GM18858 (cell line): ENCODE measurements at regions not wholly inside any gene's neighbourhood (a gene's known extent, or its start where the extent isn't known, plus 50 kb on each side); places are given as distances from the start of the nearest gene placed in this dataset.
"Not testable (repeated sequence)": the region's sequence is repeated elsewhere in the genome, so short reads cannot be mapped to it uniquely, and the experiment has no call there.

ENCODE experiments used
- ATAC-seq: cut with Tn5 transposase; IDR thresholded peaks from one replicate; pipeline ENCODE4 v1.9.1; 2021; ENCODE audit not compliant: unreplicated experiment

DNA sequence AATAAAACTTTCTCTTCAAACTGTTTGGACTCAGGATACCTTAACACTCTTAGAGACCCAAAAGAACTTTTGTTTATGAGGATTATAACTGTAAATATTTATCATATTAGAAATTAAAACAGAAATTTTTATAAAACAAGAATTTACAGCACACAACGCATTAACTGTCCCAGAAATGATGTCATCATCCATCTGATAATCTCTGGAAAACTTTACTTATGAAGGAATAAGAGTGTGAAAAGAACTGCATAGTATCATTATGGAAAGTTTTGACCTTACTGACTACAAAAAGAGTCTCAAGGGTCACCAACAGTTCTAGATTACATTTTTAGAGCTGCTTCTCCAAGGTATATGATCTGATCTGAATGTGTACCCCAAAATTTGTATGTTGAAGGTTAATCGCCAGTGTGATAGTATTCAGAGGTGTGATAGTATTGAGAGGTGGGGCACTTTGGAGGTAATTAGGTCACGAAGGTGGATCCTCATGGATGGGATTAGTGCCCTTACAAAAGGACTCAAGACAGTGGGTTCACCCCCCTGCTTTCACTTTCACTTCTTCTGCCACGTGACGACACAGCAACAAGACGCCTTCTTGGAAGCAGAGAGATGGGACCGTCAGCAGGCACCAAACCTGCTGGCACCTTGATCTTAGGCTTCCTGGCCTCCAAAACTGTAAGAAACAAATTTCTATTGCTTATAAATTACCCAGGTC lies 95.7 kb upstream of the NR5A2 start:
- ATAC-seq: no peak

DNA sequence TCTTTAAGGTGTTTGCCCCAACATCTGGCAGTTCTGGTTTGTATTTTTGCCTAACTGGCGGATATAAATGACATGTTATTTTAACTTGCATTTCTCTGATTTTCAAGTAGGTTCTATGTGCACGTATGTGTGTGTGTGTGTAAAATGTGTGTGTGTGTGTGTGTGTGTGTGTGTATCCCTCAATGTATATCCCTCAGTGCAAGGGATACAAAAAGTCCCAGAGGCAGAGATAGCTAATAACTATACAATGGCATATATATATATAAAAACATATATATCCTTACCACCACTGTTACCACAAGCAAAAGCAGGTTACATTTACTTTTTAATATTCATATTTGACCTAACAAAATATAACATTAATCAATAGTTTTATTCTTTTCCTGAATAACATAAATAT lies 95.0 kb upstream of the NR5A2 start:
- no peak for ATAC-seq

GRCh38 chr1:199936441-199936840 lies 91.1 kb upstream of the NR5A2 start:
- ATAC-seq: no peak

DNA sequence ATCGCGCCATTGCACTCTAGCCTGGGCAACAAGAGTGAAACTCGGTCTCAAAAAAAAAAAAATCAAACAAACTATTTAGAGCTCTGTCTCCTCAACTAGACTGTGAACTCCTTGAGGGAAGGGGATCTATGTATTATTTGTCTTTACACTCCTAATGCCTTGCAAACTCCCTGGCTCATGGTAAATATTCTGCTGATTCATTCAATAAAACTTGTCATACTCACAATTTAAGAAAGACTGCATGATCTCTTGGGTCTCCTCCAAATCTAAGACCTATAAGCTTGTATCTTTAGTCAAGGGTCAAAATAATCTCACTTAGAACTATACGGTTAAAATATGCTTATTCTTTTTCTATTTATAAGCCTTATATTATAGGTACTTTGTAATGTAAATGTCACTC lies 90.3 kb upstream of the NR5A2 start:
- no peak for ATAC-seq

DNA sequence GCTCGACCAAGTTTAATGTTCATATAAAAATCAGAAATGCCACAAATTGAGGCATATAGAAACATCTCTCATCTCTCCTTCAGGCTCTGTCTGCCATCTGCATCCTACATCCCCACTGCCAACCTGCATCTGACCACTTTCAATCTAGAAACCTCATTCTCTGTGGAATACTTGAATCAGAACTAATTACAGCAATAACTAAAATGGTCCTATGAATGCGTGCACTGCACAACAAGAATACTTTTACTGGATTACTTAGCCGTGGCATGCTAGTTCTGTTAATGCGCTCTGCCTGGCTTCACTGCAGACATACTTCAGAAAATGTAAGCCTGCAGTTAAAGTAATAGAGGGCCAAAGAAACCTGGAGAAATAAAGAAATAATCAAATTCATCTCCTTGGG lies 89.8 kb upstream of the NR5A2 start:
- ATAC-seq: no peak

DNA sequence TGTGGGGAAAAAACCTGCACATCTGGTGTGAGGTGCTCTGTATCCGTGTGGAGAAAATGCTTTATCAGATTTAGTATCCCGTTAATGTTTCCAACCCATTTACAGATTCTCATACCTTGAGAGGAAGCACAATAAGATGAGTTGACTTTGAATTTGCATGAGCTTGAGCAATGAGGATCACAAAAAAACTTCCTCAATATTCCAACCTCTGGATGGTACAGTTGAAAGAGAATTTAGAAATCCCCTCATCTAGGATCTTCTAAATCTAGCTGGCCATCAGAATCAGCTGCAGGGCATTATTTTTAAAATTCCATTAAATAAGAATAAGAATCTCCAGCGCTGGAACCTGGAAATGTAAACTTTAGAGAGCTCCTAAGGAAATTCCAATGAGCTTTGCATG lies 82.5 kb upstream of the NR5A2 start:
- ATAC-seq: no peak

GRCh38 chr1:199945591-199945990 lies 81.9 kb upstream of the NR5A2 start:
- ATAC-seq: no peak

DNA sequence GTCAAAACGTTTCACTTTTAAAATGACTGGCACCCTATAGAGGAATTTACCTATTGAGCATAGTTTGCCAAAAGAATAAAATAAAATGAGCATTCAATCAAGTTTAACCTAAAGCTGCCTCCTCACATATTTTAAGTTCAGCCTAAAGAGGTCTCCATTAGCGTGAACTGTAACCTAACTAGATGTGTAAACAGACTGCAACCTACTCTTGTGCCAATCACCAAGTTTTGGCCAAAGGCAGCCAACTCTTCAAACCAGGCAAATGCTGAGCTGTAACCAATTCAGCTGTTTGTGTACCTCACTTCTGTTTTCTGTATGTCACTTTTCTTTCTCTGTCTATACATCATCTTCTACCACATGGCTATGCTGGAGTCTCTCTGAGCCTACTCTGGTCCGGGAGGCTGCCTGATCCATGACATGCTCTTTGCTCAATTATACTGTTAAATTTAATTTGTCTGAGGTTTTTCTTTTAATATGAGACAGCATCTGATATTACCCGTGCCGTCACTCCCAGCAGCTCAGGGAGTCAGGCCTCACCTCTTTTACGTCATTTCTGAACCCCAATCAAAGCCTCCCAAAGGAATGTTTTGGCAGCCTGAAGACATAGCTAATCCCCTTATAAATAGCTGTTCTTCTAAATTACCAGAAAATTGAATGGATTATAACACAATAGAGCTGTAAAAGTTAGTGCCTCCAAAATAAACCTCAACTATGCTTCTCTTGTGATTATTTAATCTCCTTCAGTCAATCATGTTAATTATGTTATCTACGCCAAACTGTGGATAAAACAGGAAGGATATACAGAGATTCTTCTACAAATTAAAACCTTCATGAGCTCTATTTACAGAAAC lies 81.0 kb upstream of the NR5A2 start:
- ATAC-seq: no peak

GRCh38 chr1:199948587-199949280 lies 78.8 kb upstream of the NR5A2 start:
- peak; percentile 58 for ATAC-seq

GRCh38 chr1:199951005-199951404 lies 76.5 kb upstream of the NR5A2 start:
- not testable (repeated sequence) for ATAC-seq

DNA sequence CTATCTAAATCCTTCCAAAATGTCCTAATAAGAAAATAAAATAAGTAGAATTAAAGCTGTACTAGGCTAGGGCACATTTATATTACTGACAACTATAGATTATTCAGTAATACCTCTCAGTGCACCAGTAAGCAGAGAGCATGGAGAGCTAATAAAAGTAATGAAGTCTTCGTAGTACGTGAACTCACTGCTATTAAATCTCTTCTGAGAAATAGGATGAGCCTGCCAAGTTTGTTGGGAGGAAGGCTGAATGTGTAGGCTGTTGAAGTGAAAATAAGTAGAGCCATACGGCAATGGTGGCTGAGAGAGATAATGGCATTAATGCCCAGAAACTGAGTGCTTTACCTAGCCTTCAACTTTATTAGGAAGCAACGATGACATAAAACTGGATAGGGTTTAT lies 73.9 kb upstream of the NR5A2 start:
- no peak for ATAC-seq

- ATAC-seq: no peak
Measured at GRCh38 chr1:199954699-199955098, 72.8 kb upstream of the NR5A2 start.

GRCh38 chr1:199955235-199955634 lies 72.3 kb upstream of the NR5A2 start:
- no peak for ATAC-seq

DNA sequence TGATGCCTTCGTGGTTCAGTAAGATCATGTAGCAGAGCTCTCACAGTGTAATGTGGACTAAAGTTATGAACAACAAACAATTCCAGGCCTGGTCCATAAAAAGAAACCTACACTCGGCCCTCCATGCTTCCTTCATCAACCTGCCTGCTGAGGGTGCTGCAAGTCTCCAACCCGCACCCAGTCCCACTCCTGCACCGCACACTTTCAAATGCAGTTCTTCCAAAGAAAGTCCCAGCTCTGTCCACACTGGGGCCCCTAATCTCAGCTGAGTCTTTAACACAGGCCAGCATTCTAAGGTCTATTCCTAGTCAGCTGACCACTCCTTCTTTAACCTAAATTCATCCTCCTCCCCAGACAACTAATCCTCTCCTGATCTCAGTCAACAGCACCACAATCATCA lies 71.5 kb upstream of the NR5A2 start:
- ATAC-seq: no peak

- ATAC-seq: no peak
Measured at GRCh38 chr1:199959033-199959774, 68.3 kb upstream of the NR5A2 start.

GRCh38 chr1:199959775-199960110 lies 67.8 kb upstream of the NR5A2 start:
- no peak for ATAC-seq

DNA sequence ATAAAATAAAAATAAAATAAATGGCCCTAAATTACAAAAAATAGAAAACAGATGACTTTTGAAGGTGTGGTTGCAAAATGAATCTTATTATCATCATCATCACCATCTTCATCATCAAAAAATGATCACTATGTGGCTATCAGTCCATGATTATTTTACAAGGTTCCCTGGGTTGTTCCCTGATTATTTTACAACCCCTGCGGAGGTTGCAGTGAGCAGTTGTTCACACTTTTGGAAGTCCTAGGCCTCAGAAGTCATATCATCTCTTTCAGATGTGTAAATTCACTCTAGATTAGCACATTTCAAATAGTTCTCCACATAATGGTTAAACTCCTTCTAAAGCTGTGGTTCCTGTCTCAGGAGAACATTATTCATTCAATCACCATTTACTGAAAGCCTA lies 57.4 kb upstream of the NR5A2 start:
- ATAC-seq: no peak

DNA sequence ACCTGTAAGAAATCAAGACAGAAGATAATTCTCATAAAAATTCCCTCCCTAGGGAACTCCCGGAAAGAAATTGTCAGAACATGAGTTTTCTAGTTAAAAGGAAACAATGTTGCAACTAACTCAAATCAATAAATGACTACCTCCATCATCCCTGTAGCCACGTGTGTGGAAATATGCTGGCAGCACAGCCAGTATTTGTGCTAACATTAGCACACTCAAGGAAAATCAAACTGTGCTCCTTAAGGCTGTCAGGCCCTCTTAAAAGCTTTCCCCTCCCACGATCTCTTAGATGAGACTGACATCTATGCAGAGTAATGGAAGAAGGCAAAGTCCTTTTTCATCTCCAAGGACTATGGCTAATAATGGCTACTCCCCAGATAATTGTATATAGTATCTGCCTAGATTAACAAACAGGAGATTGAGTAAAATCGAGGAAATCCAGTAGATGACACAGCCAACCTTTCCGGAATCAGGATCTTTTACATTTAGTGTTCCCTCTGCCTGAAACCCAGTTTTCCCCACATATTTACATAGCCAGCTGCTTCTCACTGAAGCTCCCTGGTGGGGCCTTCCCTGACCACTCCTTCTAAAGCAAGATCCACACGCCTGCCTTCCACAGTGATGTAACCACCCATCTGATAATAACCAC lies 50.9 kb upstream of the NR5A2 start:
- ATAC-seq: no peak
